EL (cell line): ENCODE measurements at regions not wholly inside any gene's neighbourhood (a gene's known extent, or its start where the extent isn't known, plus 50 kb on each side); places are given as distances from the start of the nearest gene placed in this dataset.

Experiments
- DNase-seq: peaks from one replicate; pipeline ENCODE4 v3.0.0-alpha.2; 2016

DNA sequence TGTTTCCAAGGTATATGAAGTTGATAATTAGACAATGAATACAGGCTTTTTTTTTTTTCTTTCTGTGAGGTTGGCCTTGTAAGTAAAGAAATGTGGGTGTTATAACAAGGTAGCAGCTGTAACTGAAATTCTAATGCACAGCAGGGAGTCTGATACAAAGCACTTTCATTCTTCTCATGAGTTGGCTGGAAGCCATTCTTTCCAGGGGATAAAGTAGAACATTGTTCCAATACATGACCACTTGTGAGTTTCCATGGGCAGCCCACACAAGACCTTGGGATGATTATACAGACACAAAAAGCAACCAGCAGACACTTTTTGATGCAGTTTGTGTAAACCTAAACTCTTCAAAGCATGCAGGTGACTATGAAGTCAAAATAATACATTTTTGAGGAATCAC is 1785.9 kb upstream of the WWC1 start:
- no peak for DNase-seq

- DNase-seq, result no peak
These were observed 1783.5 kb upstream of the WWC1 start for GRCh38 chr5:166507810-166508425.

DNA sequence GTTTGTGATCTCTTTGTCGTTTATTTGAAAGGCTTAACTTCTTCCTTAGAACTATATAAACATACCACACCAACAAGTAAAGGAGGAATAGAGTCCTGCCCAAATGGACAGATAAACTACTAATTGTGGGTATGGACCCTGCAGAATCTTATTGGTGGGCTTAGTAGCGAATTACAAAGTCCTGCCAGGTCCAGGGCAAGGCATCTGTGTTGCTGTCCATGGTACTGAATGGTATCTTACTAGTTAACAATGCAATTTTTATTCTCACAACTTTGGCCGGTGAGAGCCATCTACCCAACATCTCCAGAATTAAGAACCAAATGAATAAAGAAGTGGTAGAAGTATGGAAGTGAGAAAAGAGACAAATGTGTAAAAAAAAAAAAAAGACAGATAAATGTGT is 1782.4 kb upstream of the WWC1 start:
- no peak for DNase-seq

GRCh38 chr5:166517976-166518375 is 1773.5 kb upstream of the WWC1 start:
- no peak for DNase-seq

- DNase-seq, result no peak
These were observed 1768.2 kb upstream of the WWC1 start for GRCh38 chr5:166523206-166523605.

DNA sequence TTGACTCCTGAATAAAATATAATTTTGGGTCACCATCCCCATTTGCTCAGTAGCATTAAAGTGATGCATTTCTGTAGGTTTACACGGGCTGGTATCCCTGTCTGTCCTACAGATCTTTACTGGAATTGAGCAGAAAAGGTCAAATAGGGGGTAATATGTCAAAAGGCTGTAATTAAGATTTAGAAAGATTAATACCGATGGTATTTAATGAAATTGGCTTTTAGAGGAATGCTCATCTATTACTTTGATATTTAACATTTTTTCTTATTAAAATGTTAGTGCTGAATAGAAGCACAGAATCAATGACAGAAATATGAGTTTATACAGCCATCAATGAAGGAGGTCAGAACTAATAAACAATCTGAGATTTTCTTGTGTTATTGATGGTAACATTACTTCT is 1762.2 kb upstream of the WWC1 start:
- DNase-seq, result no peak

DNA sequence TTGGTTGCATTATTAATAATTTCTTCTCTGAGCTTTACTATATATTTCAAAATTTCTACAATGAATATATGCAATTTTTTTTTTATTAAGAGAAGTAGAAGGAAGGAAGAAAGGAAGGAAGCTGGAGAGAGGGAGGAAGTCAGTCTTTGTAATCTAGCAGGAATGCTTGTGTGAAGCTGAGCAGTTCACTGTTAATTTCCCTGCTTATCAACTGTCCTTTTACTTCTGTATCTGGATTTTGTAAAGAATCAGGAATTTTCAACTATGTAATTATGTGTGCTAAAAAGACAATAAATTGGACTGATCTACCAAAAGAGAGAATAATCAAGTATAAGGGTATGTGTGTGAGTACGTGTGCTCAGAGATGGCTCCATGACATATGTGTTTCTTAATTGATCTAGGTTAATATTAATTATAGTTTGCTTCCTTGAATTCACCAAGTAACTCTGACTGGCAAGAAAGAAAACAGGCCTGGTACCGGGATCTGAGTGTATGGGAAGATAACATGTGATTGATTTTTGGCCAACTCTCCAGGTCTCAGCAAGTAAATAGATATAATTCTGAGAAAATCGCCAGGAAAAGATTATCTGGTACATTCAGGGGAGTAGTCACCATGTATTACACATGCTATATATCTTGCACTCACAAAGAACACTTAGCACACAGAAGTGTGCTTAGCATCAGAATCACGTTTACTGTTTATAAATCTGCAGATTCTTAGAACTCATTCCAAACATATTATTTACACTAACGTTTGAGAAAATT is 1758.8 kb upstream of the WWC1 start:
- DNase-seq, result no peak

DNA sequence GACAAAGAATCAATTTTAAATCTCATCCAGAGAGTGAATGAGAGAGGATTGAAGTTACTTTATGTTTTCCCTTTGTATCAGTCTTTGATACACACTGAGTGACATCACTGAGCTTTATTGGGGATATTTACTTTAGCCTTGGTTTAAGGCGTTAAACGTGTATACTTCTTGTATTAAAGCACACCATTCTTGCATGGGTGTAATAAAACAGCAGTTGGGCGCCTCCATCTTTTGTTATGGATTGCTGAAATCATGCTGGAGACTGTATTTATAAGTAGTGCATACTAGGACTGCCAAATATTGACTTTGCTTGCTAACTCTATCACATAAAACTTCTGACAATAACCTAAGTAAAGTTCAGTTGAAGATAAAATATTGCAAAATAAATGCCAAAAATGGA is 1755.8 kb upstream of the WWC1 start:
- DNase-seq, result no peak

- DNase-seq, result no peak
These were observed 1751.3 kb upstream of the WWC1 start for GRCh38 chr5:166540156-166540555.

- no peak for DNase-seq
These were observed 1740.1 kb upstream of the WWC1 start for GRCh38 chr5:166551384-166551783.

DNA sequence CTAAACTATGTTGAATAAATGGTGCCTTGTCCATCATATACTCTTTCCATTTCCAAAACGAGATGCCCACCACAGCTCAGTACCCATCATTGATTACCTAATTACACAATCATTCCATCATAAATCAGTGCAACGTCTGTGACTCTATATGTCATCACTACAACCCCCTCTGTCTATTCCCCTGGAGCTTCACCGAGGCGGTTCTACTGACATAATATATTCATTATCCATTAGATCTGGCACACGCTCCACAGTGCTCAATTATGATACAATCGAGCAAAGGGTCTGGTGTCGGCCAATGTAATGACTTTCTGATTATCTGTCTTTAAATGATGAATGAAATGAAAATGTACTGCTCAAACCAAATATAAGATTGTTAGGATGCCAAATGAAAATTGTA is 1737.7 kb upstream of the WWC1 start:
- DNase-seq, result no peak

- DNase-seq, result no peak
These were observed 1729.7 kb upstream of the WWC1 start for GRCh38 chr5:166561759-166562158.

- no peak for DNase-seq
These were observed 1729.2 kb upstream of the WWC1 start for GRCh38 chr5:166562246-166562645.

GRCh38 chr5:166566725-166567124 is 1724.7 kb upstream of the WWC1 start:
- DNase-seq, result no peak

DNA sequence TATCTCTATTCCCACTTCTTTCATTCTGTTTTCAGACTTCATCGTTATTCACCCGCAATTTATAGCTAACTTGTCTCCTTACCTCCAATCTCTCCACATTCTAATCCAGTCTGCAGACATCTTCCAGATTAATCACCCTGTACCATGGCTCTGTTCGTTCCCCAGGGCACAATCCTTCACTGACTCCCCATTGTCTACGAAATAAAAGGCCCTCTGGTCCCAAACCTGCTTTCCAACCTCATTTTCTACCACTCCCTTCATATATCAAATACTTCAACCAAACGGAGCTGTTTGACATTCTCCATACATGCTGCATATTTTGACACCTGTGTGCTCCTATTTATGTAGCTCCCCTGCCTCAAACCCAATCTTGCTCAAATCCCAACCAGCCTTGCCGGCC is 1720.6 kb upstream of the WWC1 start:
- DNase-seq, result no peak

GRCh38 chr5:166571668-166572067 is 1719.8 kb upstream of the WWC1 start:
- DNase-seq, result no peak

DNA sequence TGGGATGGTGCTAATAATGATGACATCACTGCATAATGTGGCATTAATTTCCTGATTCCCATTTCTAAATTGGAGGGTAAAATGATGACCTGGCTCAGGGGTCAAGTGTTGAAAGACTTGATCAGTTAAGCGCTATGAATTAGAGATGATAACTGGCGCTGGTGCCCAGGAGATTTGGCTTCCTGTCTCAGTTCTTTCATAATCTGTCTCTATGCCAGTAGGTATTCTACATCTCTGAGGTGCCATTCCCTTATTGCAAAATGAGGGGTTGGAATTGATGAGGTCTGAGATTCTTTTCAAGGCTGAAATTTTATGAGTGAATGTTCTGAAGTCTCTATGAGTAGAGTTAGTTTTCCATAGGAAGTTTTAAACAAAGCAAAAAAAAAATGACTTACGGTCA is 1715.1 kb upstream of the WWC1 start:
- DNase-seq, result no peak

DNA sequence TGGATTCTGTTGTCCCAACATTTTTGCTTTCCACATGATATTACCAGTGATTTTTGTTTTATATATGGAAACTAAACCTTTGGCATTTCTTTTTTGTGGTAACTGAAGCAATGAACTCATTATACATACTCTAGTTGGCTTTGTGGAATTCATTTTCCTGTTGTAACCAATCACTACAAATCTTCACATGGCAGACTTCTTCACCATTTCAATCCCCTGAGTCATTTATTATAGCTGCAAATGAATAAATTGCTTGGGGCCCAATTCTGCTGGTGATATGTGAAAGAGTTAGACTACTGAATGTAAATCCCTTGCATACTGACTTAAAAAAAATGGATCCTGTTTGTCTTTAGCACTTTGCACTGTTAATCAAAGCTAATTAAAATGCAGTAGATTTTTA is 1709.6 kb upstream of the WWC1 start:
- no peak for DNase-seq

GRCh38 chr5:166582416-166582815 is 1709.0 kb upstream of the WWC1 start:
- no peak for DNase-seq

- DNase-seq, result no peak
These were observed 1696.9 kb upstream of the WWC1 start for GRCh38 chr5:166594567-166594966.

DNA sequence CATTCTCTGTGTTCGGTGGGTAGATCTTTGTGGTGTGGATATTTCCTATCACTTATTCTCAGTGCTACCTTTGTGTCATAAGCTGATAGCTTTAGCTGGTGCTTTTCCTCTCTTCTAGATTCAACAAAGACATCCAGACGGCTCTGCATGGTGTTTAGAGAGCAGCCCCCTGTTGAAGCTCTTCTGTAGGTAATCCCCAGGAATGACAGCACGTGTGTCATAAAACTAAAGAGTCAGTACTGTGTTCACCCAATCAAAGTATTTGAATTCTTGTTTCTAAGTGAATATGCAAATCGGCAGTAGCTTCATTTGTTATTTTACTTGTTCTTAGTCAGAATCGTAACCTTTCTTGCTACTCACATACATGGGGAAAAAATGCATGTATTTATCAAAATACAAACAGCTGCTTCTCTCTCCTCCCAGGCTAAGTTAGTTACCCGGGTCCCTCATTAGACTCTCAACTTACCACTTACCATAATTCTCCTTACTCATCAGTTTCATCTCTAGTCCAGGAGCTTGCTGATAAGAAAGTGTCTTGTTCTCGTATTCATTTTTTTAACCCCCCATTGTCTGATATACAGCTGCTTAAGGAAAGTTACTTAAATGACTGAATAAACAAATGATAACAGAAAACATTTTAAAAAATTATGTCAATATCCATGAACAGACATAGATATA is 1696.0 kb upstream of the WWC1 start:
- no peak for DNase-seq

- DNase-seq, result no peak
These were observed 1695.4 kb upstream of the WWC1 start for GRCh38 chr5:166596043-166596442.

DNA sequence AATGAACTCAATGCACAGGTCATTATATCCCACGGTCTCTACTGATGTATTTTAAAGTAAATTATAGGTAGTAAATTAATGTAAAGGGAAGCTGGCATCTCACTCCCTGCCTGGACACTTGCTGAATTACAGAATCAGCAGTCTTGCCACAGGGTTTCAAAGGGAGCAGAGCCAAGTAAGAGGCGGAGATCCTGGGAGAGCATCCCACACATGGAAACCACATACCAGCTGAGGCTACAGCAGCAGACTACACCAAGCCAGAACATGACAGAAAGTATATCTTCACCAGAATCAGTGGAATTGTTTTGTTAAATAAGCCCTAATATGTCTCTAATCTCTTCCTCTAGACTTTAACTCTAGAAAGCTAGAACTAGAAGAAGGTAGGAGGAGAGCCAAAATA is 1689.2 kb upstream of the WWC1 start:
- no peak for DNase-seq

DNA sequence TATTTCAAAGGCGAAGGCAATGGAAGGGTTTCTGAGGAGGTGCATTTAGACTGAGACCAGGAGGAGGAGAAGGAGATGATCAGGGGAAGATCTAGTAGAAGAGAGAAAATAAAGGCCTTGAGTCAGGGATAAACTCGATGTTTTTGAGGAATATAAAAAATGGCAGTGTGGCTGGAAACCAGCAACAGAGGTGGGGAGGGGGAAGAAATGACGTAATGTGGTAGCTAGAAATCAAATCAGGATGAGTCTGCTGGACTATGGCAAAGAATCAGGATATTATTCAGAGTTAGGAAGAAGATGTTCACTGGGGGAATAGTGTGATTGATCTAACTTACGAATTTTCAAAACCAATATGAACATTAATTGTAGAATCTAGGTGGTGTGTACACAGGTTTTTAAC is 1673.9 kb upstream of the WWC1 start:
- no peak for DNase-seq
